CD4-positive, alpha-beta T cell (primary cell): ENCODE measurements at regions not wholly inside any gene's neighbourhood (a gene's known extent, or its start where the extent isn't known, plus 50 kb on each side); places are given as distances from the start of the nearest gene placed in this dataset.

Experiments used
- ATAC-seq: fragments of 200-7000 bp; cut with Tn5 transposase; one replicate; pipeline ENCODE4 v1.10.0; 2022; ENCODE audit warnings: mild to moderate bottlenecking; ENCODE audit not compliant: poor library complexity
- CTCF ChIA-PET: fragments of 350-600 bp; sonication (Branson Sonifier 250); formaldehyde crosslinking; loops from one replicate; lab custom pipeline; 2021; ENCODE audit warnings: antibody characterized with exemption, inconsistent platforms; lab: Charles Lee
- POLR2A ChIA-PET: fragments of 350-600 bp; sonication (Branson Sonifier 250); formaldehyde crosslinking; loops from one replicate; lab custom pipeline; 2021; ENCODE audit warnings: antibody characterized with exemption, inconsistent platforms; lab: Charles Lee
- DNase-seq, 14 experiments: peaks; one replicate each; pipeline ENCODE4 v3.0.0-alpha.2; 2013 to 2020; ENCODE audit warnings: mixed read lengths in 2 of 14
- H3K27ac ChIP-seq, 2 donors: one replicate each; pipeline versions ENCODE4 v1.5.1 to v1.7.0; 2013; ENCODE audit warnings: low read length in 2 of 2, low read depth in 1 of 2, mild to moderate bottlenecking in 1 of 2
- H3K27me3 ChIP-seq, 2 experiments: 1 replicate in 1 of 2; 2 replicates in 1 of 2; pipeline versions ENCODE4 v1.6.1 to v1.7.0; 2013; ENCODE audit warnings: low read length in 2 of 2, control low read depth in 1 of 2, mild to moderate bottlenecking in 1 of 2, moderate library complexity in 1 of 2; ENCODE audit not compliant: insufficient read depth in 2 of 2, control insufficient read depth in 1 of 2
- H3K36me3 ChIP-seq: one replicate; pipeline ENCODE4 v1.6.1; 2013; ENCODE audit warnings: low read length, control low read depth; ENCODE audit not compliant: insufficient read depth
- H3K4me1 ChIP-seq: one replicate; pipeline ENCODE4 v1.6.1; 2013; ENCODE audit warnings: low read length, control low read depth; ENCODE audit not compliant: insufficient read depth
- H3K4me3 ChIP-seq: one replicate; pipeline ENCODE4 v1.5.1; 2013; ENCODE audit warnings: mild to moderate bottlenecking, low read length, moderate library complexity
- H3K9me3 ChIP-seq, 2 experiments: 1 replicate in 1 of 2; 2 replicates in 1 of 2; pipeline versions ENCODE4 v1.6.1 to v1.7.0; 2013; ENCODE audit warnings: low read length in 2 of 2, mild to moderate bottlenecking in 2 of 2, control low read depth in 1 of 2, moderate library complexity in 1 of 2; ENCODE audit not compliant: control insufficient read depth in 1 of 2, insufficient read depth in 1 of 2
- H3K27ac Mint-ChIP-seq: one replicate; pipeline ENCODE4 v1.8.0; 2020; ENCODE audit warnings: mixed read lengths
- H3K27me3 Mint-ChIP-seq: one replicate; pipeline ENCODE4 v1.8.0; 2021; ENCODE audit warnings: mixed read lengths
- H3K36me3 Mint-ChIP-seq: one replicate; pipeline ENCODE4 v1.8.0; 2021; ENCODE audit warnings: low read depth, mixed read lengths
- H3K4me1 Mint-ChIP-seq: one replicate; pipeline ENCODE4 v1.8.0; 2021; ENCODE audit warnings: low read depth, mixed read lengths
- H3K4me3 Mint-ChIP-seq: one replicate; pipeline ENCODE4 v1.8.0; 2020; ENCODE audit warnings: mild to moderate bottlenecking, mixed read lengths
- H3K9me3 Mint-ChIP-seq: one replicate; pipeline ENCODE4 v1.8.0; 2020; ENCODE audit warnings: mixed read lengths
- intact Hi-C, 2 experiments: fragments of 100-400 bp; cut with DNase I in 1 of 2; cut with micrococcal nuclease in 1 of 2; formaldehyde crosslinking; loops; one replicate each; pipeline versions ENCODE4 v1.15.1 to v1.9.0; 2023 to 2025; cut with DNase I, micrococcal nuclease
- TF ChIP-seq, protein P1 (sequence below): fragments of 200-600 bp; IDR thresholded peaks from one replicate; pipeline ENCODE4 v1.8.0; 2022; ENCODE audit warnings: antibody characterized with exemption, mild to moderate bottlenecking

DNA sequence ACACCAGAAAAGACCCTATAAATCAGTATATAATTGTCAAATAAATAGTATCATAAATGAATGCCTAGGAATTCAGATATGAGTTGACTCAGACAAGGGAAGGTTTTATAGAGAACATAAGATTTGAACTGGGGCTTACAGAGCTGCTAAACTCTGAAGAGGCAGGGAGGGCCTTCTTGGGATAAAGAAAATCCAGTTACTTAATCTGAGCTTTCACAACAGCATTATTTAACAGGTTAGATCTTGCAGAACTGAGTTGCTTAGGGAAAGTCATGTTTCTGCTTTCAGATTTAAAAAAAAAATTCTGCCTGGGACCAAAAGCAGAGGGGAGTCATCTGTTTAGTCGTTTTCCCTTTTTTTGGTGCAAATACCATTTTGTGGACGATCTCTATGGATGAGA is 594.8 kb upstream of the FZD8 start:
- no peaks in the 10 kb centered on the region for H3K4me1 Mint-ChIP-seq
- H3K36me3 Mint-ChIP-seq: no peaks in the 10 kb centered on the region
- TF ChIP-seq, protein P1, sequence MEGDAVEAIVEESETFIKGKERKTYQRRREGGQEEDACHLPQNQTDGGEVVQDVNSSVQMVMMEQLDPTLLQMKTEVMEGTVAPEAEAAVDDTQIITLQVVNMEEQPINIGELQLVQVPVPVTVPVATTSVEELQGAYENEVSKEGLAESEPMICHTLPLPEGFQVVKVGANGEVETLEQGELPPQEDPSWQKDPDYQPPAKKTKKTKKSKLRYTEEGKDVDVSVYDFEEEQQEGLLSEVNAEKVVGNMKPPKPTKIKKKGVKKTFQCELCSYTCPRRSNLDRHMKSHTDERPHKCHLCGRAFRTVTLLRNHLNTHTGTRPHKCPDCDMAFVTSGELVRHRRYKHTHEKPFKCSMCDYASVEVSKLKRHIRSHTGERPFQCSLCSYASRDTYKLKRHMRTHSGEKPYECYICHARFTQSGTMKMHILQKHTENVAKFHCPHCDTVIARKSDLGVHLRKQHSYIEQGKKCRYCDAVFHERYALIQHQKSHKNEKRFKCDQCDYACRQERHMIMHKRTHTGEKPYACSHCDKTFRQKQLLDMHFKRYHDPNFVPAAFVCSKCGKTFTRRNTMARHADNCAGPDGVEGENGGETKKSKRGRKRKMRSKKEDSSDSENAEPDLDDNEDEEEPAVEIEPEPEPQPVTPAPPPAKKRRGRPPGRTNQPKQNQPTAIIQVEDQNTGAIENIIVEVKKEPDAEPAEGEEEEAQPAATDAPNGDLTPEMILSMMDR: no peak
- H3K27me3 Mint-ChIP-seq: no peaks in the 10 kb centered on the region
- ATAC-seq (no peak), DNase-seq (no peak)
- peaks cover 21% of the 10 kb centered on the region for H3K9me3 Mint-ChIP-seq
- Histone ChIP-seq H3K27me3 (no peaks in the 10 kb centered on the region), H3K9me3 (peaks cover 0 to 8% of the 10 kb centered on the region in 2 experiments), H3K27ac (no peak overlapping the region), H3K4me1 (no peaks in the 10 kb centered on the region), H3K36me3 (no peaks in the 10 kb centered on the region), H3K4me3 (no peak overlapping the region)
- ChIA-PET CTCF (no interaction called here), POLR2A (no interaction called here)
- no peak overlapping the region for H3K4me3 Mint-ChIP-seq
- H3K27ac Mint-ChIP-seq: no peak overlapping the region
- intact Hi-C loops: no loop called here

GRCh38 chr10:36236341-36236740 is 594.2 kb upstream of the FZD8 start:
- intact Hi-C loops: no loop called here
- H3K9me3 ChIP-seq: peaks cover 0 to 9% of the 10 kb centered on the region in 2 experiments
- no peak for DNase-seq
- ChIA-PET POLR2A (no interaction called here), CTCF (no interaction called here)
- H3K4me1 ChIP-seq: no peaks in the 10 kb centered on the region
- H3K27me3 Mint-ChIP-seq: no peaks in the 10 kb centered on the region
- H3K36me3 ChIP-seq: no peaks in the 10 kb centered on the region
- no peaks in the 10 kb centered on the region for H3K4me1 Mint-ChIP-seq
- H3K36me3 Mint-ChIP-seq: no peaks in the 10 kb centered on the region
- no peak overlapping the region for H3K27ac ChIP-seq
- H3K27me3 ChIP-seq: no peaks in the 10 kb centered on the region
- peaks cover 18% of the 10 kb centered on the region for H3K9me3 Mint-ChIP-seq
- H3K27ac Mint-ChIP-seq: no peak overlapping the region
- ATAC-seq: no peak
- no peak overlapping the region for H3K4me3 Mint-ChIP-seq
- TF ChIP-seq, protein P1: no peak
- no peak overlapping the region for H3K4me3 ChIP-seq

DNA sequence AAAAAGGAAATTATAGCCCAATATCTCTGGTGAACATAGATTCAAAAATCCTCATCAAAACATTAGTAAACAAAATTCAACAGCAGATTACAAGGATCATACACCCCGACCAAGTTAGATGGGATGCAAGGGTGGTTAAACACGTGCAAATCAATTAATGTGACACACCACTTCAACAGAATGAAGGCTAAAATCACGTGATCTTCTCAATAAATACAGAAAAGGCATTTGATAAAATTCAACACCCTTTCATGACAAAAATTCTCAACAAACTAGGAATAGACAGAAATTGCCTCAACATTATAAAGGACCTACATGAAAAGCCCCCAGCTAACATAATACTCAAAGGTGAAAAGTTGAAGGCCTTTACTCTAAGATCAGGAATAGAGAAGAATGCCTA is 590.8 kb upstream of the FZD8 start:
- H3K36me3 Mint-ChIP-seq: no peaks in the 10 kb centered on the region
- Histone ChIP-seq H3K27me3 (no peaks in the 10 kb centered on the region), H3K9me3 (peaks cover 0 to 4% of the 10 kb centered on the region in 2 experiments), H3K4me1 (no peaks in the 10 kb centered on the region), H3K36me3 (no peaks in the 10 kb centered on the region), H3K27ac (no peak overlapping the region), H3K4me3 (no peak overlapping the region)
- ChIA-PET POLR2A (no interaction called here), CTCF (no interaction called here)
- DNase-seq (no peak), ATAC-seq (no peak)
- intact Hi-C loops: no loop called here
- H3K9me3 Mint-ChIP-seq: peaks cover 12% of the 10 kb centered on the region
- no peak overlapping the region for H3K4me3 Mint-ChIP-seq
- no peak overlapping the region for H3K27ac Mint-ChIP-seq
- TF ChIP-seq, protein P1: no peak
- H3K4me1 Mint-ChIP-seq: no peaks in the 10 kb centered on the region
- no peaks in the 10 kb centered on the region for H3K27me3 Mint-ChIP-seq
